ENCODE measurements at regions not wholly inside any gene's neighbourhood (a gene's known extent, or its start where the extent isn't known, plus 50 kb on each side); places are given as distances from the start of the nearest gene placed in this dataset.

GRCh38 chr18:10295751-10296150 lies 158.7 kb upstream of the APCDD1 start:
- TF ChIP-seq CTCF (IDR thresholded peaks at IDR 0.05) (no peak), POLR2A (IDR thresholded peaks at IDR 0.05) (no peak)
